HCT116 (cell line): ENCODE measurements at regions not wholly inside any gene's neighbourhood (a gene's known extent, or its start where the extent isn't known, plus 50 kb on each side); places are given as distances from the start of the nearest gene placed in this dataset.

Experiments
- ATAC-seq: fragments of 200-7000 bp; cut with Tn5 transposase; 2 replicates; pipeline ENCODE4 v1.9.1; 2020; ENCODE audit warnings: mild to moderate bottlenecking, moderate library complexity
- BruUV-seq: library from RNA; stranded (reverse); fragments of 400-500 nt; replicated peaks from 2 replicates; lab custom pipeline; 2021; lab: Mats Ljungman, UMichigan
- CTCF ChIA-PET: fragments of 300-600 bp; sonication (Branson Sonifier 250); formaldehyde crosslinking; loops from one replicate; lab custom pipeline; 2021; ENCODE audit warnings: antibody characterized with exemption; lab: Charles Lee
- POLR2A ChIA-PET: fragments of 300-600, 350-600 bp; sonication (Branson Sonifier 250); formaldehyde crosslinking; loops from one replicate; lab custom pipeline; 2021; ENCODE audit warnings: antibody characterized with exemption; lab: Charles Lee
- RAD21 ChIA-PET, 2 experiments: fragments of 300-600 bp; sonication (Branson Sonifier 250); formaldehyde crosslinking; loops; one replicate each; lab custom pipeline; 2023; ENCODE audit warnings: low total read pairs in 2 of 2; ENCODE audit not compliant: uncharacterized antibody in 2 of 2, unreplicated experiment in 2 of 2, low non-redundant PET in 1 of 2; lab: Charles Lee
- DNase-seq: peaks from one replicate; pipeline ENCODE4 v3.0.0-alpha.2; 2010; ENCODE audit warnings: low read depth, low spot score
- H2AFZ ChIP-seq: fragments of 200-600 bp; shearing (Covaris generic), sonication (generic); 2 replicates; pipeline ENCODE4 v1.6.1; 2017; ENCODE audit warnings: low read depth, mixed run types, mixed read lengths, antibody characterized with exemption, low read length; ENCODE audit not compliant: poor library complexity, severe bottlenecking
- H3K27ac ChIP-seq: 2 replicates; pipeline ENCODE4 v1.5.1; 2012; ENCODE audit warnings: low read depth, low read length
- H3K27me3 ChIP-seq: fragments of 200-600 bp; sonication (generic); 2 replicates; pipeline ENCODE4 v1.6.1; 2016; ENCODE audit warnings: mixed run types, low read length, mixed read lengths; ENCODE audit not compliant: insufficient read depth
- H3K36me3 ChIP-seq, 2 experiments: fragments of 200-500 bp in 1 of 2; fragments of 200-600 bp in 1 of 2; sonication (Bioruptor generic) in 1 of 2; sonication (generic) in 1 of 2; 2 replicates each; pipeline versions ENCODE4 v1.5.1 to v1.6.1; 2014 to 2016; ENCODE audit warnings: low read length in 2 of 2, inconsistent platforms in 1 of 2, mixed read lengths in 1 of 2, mixed run types in 1 of 2; ENCODE audit not compliant: insufficient read depth in 2 of 2, control insufficient read depth in 1 of 2
- H3K4me1 ChIP-seq, 2 experiments: fragments of 200-600 bp in 1 of 2; sonication (generic) in 1 of 2; 2 replicates each; pipeline versions ENCODE4 v1.5.1 to v1.6.1; 2012 to 2017; ENCODE audit warnings: low read length in 2 of 2, inconsistent platforms in 1 of 2, mild to moderate bottlenecking in 1 of 2, mixed read lengths in 1 of 2, mixed run types in 1 of 2, moderate library complexity in 1 of 2; ENCODE audit not compliant: insufficient read depth in 2 of 2, control insufficient read depth in 1 of 2
- H3K4me2 ChIP-seq: fragments of 200-600 bp; sonication (generic); 2 replicates; pipeline ENCODE4 v1.6.1; 2017; ENCODE audit warnings: mixed run types, low read length, mixed read lengths
- H3K4me3 ChIP-seq, 2 experiments: fragments of 200-600 bp in 1 of 2; sonication (generic) in 1 of 2; replicated peaks in 1 of 2; 2 replicates each; pipeline ENCODE4 v1.5.1; 2011 to 2016; ENCODE audit warnings: low read length in 2 of 2, control low read depth in 1 of 2, low read depth in 1 of 2, mild to moderate bottlenecking in 1 of 2, mixed read lengths in 1 of 2, mixed run types in 1 of 2
- H3K79me2 ChIP-seq: fragments of 200-600 bp; sonication (generic); 2 replicates; pipeline ENCODE4 v1.6.1; 2017; ENCODE audit warnings: mild to moderate bottlenecking, mixed run types, low read length, moderate library complexity, mixed read lengths; ENCODE audit not compliant: insufficient read depth
- H3K9ac ChIP-seq: fragments of 200-600 bp; sonication (generic); 2 replicates; pipeline ENCODE4 v1.6.1; 2016; ENCODE audit warnings: low read length, mixed read lengths
- H3K9me2 ChIP-seq: fragments of 200-600 bp; sonication (generic), shearing (Covaris generic); 2 replicates; pipeline ENCODE4 v1.6.1; 2017; ENCODE audit warnings: mixed run types, mild to moderate bottlenecking, moderate library complexity; ENCODE audit not compliant: insufficient read depth
- H3K9me3 ChIP-seq, 2 experiments: fragments of 200-500 bp in 1 of 2; fragments of 200-600 bp in 1 of 2; sonication (Bioruptor generic) in 1 of 2; sonication (generic) in 1 of 2; 2 replicates each; pipeline ENCODE4 v1.6.1; 2014 to 2017; ENCODE audit warnings: low read length in 2 of 2, mixed read lengths in 2 of 2, inconsistent platforms in 1 of 2, low read depth in 1 of 2, mild to moderate bottlenecking in 1 of 2, mixed run types in 1 of 2, moderate library complexity in 1 of 2; ENCODE audit not compliant: control insufficient read depth in 1 of 2, insufficient read depth in 1 of 2
- H4K20me1 ChIP-seq: fragments of 200-600 bp; sonication (generic), shearing (Covaris generic); 2 replicates; pipeline ENCODE4 v1.6.1; 2017; ENCODE audit warnings: mixed run types, mild to moderate bottlenecking, moderate library complexity; ENCODE audit not compliant: insufficient read depth
- CTCF ChIP-seq, 3 experiments: fragments of 200-600 bp in 1 of 3; sonication (generic) in 1 of 3; IDR thresholded peaks in 2 of 3; conservative IDR thresholded peaks in 1 of 3; 2 replicates each; pipeline ENCODE4 v1.5.1; 2012 to 2017; ENCODE audit warnings: low read depth in 2 of 3, low read length in 2 of 3, antibody characterized with exemption in 1 of 3, borderline replicate concordance in 1 of 3, control low read depth in 1 of 3, mild to moderate bottlenecking in 1 of 3, mixed read lengths in 1 of 3, mixed run types in 1 of 3, moderate library complexity in 1 of 3; ENCODE audit not compliant: insufficient read depth in 1 of 3
- EGR1 ChIP-seq: IDR thresholded peaks from 2 replicates; pipeline ENCODE4 v1.6.1; 2012; ENCODE audit warnings: low read depth
- EZH2 ChIP-seq: fragments of 200-600 bp; sonication (generic); IDR thresholded peaks from 2 replicates; pipeline ENCODE4 v1.6.1; 2017; ENCODE audit warnings: antibody characterized with exemption, mixed run types
- FOSL1 ChIP-seq: IDR thresholded peaks from 2 replicates; pipeline ENCODE4 v1.6.1; 2012; ENCODE audit warnings: low read depth
- JUND ChIP-seq: IDR thresholded peaks from 2 replicates; pipeline ENCODE4 v1.6.1; 2012
- POLR2A ChIP-seq: IDR thresholded peaks from 2 replicates; pipeline ENCODE4 v1.7.0; 2011; ENCODE audit warnings: borderline replicate concordance; ENCODE audit not compliant: insufficient read depth, insufficient read length; ENCODE audit errors: extremely low read depth
- RAD21 ChIP-seq: IDR thresholded peaks from 2 replicates; pipeline ENCODE4 v1.6.1; 2012; ENCODE audit warnings: low read depth, mild to moderate bottlenecking
- REST ChIP-seq: IDR thresholded peaks from 2 replicates; pipeline ENCODE4 v1.6.1; 2012; ENCODE audit warnings: low read depth
- SIN3A ChIP-seq: IDR thresholded peaks from 2 replicates; pipeline ENCODE4 v1.6.1; 2012; ENCODE audit warnings: low read depth
- TCF7L2 ChIP-seq: IDR thresholded peaks from 2 replicates; pipeline ENCODE4 v1.7.0; 2011; ENCODE audit warnings: borderline replicate concordance, inconsistent platforms; ENCODE audit not compliant: insufficient read depth, insufficient read length; ENCODE audit errors: extremely low read depth
- YY1 ChIP-seq: IDR thresholded peaks from 2 replicates; pipeline ENCODE4 v1.6.1; 2011; ENCODE audit warnings: low read length, low read depth, moderate library complexity, mild to moderate bottlenecking; ENCODE audit not compliant: insufficient replicate concordance; ENCODE audit errors: extremely low read depth
- ZFX ChIP-seq: fragments of 450-650 bp; IDR thresholded peaks from 2 replicates; pipeline ENCODE4 v1.6.1; 2017
- intact Hi-C: fragments of 100-400 bp; cut with micrococcal nuclease; formaldehyde crosslinking; loops from 2 replicates; pipeline ENCODE4 v1.10.0; 2022

- Histone ChIP-seq H3K27ac (no peak overlapping the region), H4K20me1 (no peaks in the 10 kb centered on the region), H3K36me3 (no peaks in the 10 kb centered on the region), H3K79me2 (no peaks in the 10 kb centered on the region), H3K4me1 (no peaks in the 10 kb centered on the region), H3K27me3 (no peaks in the 10 kb centered on the region), H3K9me3 (peaks cover 7% of the 10 kb centered on the region in 2 experiments; a peak in 2 of 4 replicates), H3K9me2 (no peaks in the 10 kb centered on the region), H3K4me3 (no peak overlapping the region), H2AFZ (no peak overlapping the region), H3K4me2 (no peak overlapping the region), H3K9ac (no peak overlapping the region)
- CTCF ChIA-PET = no interaction called here
- RAD21 ChIA-PET = no interaction called here
- POLR2A ChIA-PET = no interaction called here
- TF ChIP-seq FOSL1 (no peak), EZH2 (no peak), CTCF (IDR thresholded peaks at IDR 0.05 in 2 of 3, conservative IDR thresholded peaks at IDR 0.05 in 1 of 3; ENCODE audit: borderline replicate concordance in 1 of 3, insufficient read depth in 1 of 3, low read depth in 2 of 3, low read length in 2 of 3) (no peak), JUND (no peak), YY1 (no peak), EGR1 (no peak), TCF7L2 (no peak), RAD21 (no peak), ZFX (no peak), SIN3A (no peak), REST (no peak), POLR2A (no peak)
- no peak for DNase-seq
- no peak for ATAC-seq
- BruUV-seq = no TSS peak
- intact Hi-C loops = no loop called here
These were observed 350.5 kb upstream of the NRG3 start for GRCh38 chr10:81524467-81524866.
